ENCODE measurements at regions not wholly inside any gene's neighbourhood (a gene's known extent, or its start where the extent isn't known, plus 50 kb on each side); places are given as distances from the start of the nearest gene placed in this dataset.
"Not testable (repeated sequence)": the region's sequence is repeated elsewhere in the genome, so short reads cannot be mapped to it uniquely, and the experiment has no call there.

GRCh38 chr3:145900056-145900829 is 260.7 kb downstream of the PLOD2 start:
- no peak for DNase-seq

GRCh38 chr3:145902166-145902565 is 258.8 kb downstream of the PLOD2 start:
- no peak for DNase-seq

GRCh38 chr3:145903472-145904013 is 257.4 kb downstream of the PLOD2 start:
- DNase-seq: no peak

- no peak for DNase-seq
These were observed 256.8 kb downstream of the PLOD2 start for GRCh38 chr3:145904138-145904537.

GRCh38 chr3:145906301-145906700 is 254.7 kb downstream of the PLOD2 start:
- DNase-seq: no peak

GRCh38 chr3:145906755-145907154 is 254.2 kb downstream of the PLOD2 start:
- DNase-seq: no peak

- no peak for DNase-seq
These were observed 250.0 kb downstream of the PLOD2 start for GRCh38 chr3:145911016-145911415.

GRCh38 chr3:145915787-145916186 is 245.2 kb downstream of the PLOD2 start:
- DNase-seq: no peak

GRCh38 chr3:145927736-145928135 is 233.2 kb downstream of the PLOD2 start:
- DNase-seq: not testable (repeated sequence)

- DNase-seq: no peak
These were observed 224.0 kb downstream of the PLOD2 start for GRCh38 chr3:145936971-145937370.

- DNase-seq: peak; percentile 81
These were observed 221.6 kb downstream of the PLOD2 start for GRCh38 chr3:145939431-145939830.

- no peak for DNase-seq
These were observed 218.9 kb downstream of the PLOD2 start for GRCh38 chr3:145942052-145942451.

- no peak for DNase-seq
These were observed 217.0 kb downstream of the PLOD2 start for GRCh38 chr3:145943952-145944351.

- DNase-seq: no peak
These were observed 209.5 kb downstream of the PLOD2 start for GRCh38 chr3:145951441-145951840.

GRCh38 chr3:145952536-145952935 is 208.4 kb downstream of the PLOD2 start:
- no peak for DNase-seq

- DNase-seq: no peak
These were observed 207.7 kb downstream of the PLOD2 start for GRCh38 chr3:145953316-145953715.

- DNase-seq: no peak
These were observed 201.4 kb downstream of the PLOD2 start for GRCh38 chr3:145959457-145960088.

GRCh38 chr3:145963111-145963510 is 197.9 kb downstream of the PLOD2 start:
- DNase-seq: no peak

GRCh38 chr3:145967043-145967442 is 193.9 kb downstream of the PLOD2 start:
- no peak for DNase-seq

GRCh38 chr3:145971186-145971585 is 189.8 kb downstream of the PLOD2 start:
- DNase-seq: no peak

GRCh38 chr3:145972851-145973250 is 188.1 kb downstream of the PLOD2 start:
- no peak for DNase-seq

- no peak for DNase-seq
These were observed 179.9 kb downstream of the PLOD2 start for GRCh38 chr3:145981056-145981455.

- no peak for DNase-seq
These were observed 177.9 kb downstream of the PLOD2 start for GRCh38 chr3:145983101-145983500.

All from NCI-H526 treated with DMSO at 0.1 percent for 48 hours (cell line).